NB4 (cell line): ENCODE measurements at regions not wholly inside any gene's neighbourhood (a gene's known extent, or its start where the extent isn't known, plus 50 kb on each side); places are given as distances from the start of the nearest gene placed in this dataset.

Source experiments
- DNase-seq: peaks from one replicate; pipeline ENCODE4 v3.0.0; 2010; ENCODE audit warnings: low read depth
- H3K4me3 ChIP-seq: one replicate; pipeline ENCODE4 v1.5.1; 2011; ENCODE audit warnings: mild to moderate bottlenecking, low read depth, low read length, moderate library complexity
- MYC ChIP-seq: IDR thresholded peaks from 2 replicates; pipeline ENCODE4 v1.6.1; 2011; ENCODE audit warnings: low read depth, low read length
- POLR2A ChIP-seq: IDR thresholded peaks from 2 replicates; pipeline ENCODE4 v1.6.1; 2011; ENCODE audit warnings: mild to moderate bottlenecking; ENCODE audit not compliant: insufficient read length; ENCODE audit errors: extremely low read depth
- TF ChIP-seq, protein P1 (sequence below): IDR thresholded peaks from 2 replicates; pipeline ENCODE4 v1.6.1; 2011; ENCODE audit warnings: low read depth, low read length
- TF ChIP-seq, protein P2 (sequence below): IDR thresholded peaks from one replicate; pipeline ENCODE4 v1.5.1; 2012; ENCODE audit warnings: low read depth, low read length

DNA sequence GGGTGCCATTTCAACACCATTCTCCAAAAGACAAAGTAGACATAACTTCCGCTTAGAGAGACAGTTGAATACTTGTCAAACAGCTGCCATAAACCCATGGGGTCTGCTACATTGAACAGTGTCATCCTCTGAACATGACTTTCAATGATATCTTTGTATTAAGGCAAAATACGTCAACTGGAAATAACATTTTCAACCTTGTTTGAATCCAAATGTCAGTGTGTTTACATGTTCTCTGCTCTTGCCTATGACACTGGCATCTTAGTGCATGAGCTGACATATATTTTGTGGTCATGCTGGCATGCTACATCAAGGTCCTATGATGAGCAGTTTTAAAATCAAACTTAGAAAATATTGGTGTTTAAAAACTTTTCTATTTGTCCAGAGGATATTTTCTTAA is 1548.1 kb upstream of the LRRTM1 start:
- no peak for DNase-seq
- H3K4me3 ChIP-seq: no peak overlapping the region
- TF ChIP-seq POLR2A (no peak), MYC (no peak)
- TF ChIP-seq, protein P1, sequence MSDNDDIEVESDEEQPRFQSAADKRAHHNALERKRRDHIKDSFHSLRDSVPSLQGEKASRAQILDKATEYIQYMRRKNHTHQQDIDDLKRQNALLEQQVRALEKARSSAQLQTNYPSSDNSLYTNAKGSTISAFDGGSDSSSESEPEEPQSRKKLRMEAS: no peak
- TF ChIP-seq, protein P2, sequence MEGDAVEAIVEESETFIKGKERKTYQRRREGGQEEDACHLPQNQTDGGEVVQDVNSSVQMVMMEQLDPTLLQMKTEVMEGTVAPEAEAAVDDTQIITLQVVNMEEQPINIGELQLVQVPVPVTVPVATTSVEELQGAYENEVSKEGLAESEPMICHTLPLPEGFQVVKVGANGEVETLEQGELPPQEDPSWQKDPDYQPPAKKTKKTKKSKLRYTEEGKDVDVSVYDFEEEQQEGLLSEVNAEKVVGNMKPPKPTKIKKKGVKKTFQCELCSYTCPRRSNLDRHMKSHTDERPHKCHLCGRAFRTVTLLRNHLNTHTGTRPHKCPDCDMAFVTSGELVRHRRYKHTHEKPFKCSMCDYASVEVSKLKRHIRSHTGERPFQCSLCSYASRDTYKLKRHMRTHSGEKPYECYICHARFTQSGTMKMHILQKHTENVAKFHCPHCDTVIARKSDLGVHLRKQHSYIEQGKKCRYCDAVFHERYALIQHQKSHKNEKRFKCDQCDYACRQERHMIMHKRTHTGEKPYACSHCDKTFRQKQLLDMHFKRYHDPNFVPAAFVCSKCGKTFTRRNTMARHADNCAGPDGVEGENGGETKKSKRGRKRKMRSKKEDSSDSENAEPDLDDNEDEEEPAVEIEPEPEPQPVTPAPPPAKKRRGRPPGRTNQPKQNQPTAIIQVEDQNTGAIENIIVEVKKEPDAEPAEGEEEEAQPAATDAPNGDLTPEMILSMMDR: no peak

DNA sequence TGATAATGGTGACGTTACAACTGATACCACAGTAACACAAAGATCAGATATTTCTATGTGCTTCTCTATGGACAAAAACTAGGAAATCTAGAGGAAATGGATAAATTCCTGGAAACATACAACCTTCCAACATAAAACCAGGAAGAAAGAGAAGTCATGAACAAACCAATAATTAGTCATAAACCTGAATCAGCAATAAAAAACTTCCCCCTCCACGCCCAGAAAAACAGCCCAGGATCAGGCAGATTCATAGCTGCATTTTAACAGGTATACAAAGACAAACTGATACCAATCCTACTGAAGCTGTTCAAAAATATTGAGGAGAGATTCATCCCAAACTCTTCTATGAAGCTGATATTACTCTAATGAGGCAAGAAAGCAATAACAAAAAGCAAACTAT is 1535.2 kb upstream of the LRRTM1 start:
- TF ChIP-seq MYC: no peak
- TF ChIP-seq POLR2A: no peak
- TF ChIP-seq, protein P2: no peak
- TF ChIP-seq, protein P1: no peak
- no peak overlapping the region for H3K4me3 ChIP-seq
- no peak for DNase-seq

DNA sequence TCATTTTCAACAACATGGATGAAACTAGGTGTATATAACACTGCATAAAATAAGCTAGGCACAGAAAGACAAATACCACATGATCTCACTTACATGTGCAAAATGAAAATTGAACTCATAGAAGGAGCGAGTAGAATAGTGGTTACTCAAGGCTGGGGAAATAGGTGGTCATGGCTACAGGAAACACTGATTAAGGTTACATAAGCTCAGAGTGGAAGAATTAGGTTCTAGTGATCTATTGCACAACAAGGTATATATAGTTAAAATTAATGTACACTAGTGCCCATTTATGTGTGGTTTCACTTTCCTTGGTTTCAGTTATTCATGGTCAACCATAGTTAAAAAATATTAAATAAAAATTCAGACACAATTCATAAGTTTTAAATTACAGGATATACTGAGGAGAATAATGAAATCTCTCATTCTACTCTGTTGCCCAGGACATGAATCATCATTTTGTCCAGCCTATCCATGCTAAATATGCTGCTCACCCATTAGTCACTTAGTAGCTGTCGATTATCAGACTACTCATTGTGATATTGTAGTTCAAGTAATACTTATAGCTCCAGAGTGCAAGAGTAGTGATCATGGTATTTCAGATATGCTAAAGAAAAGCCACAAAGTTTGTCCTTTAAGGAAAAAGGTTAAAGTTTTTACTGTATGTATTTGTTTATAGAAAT is 1530.9 kb upstream of the LRRTM1 start:
- TF ChIP-seq, protein P2: no peak
- TF ChIP-seq, protein P1: no peak
- TF ChIP-seq POLR2A (no peak), MYC (no peak)
- no peak overlapping the region for H3K4me3 ChIP-seq
- peak; percentile 14 for DNase-seq

DNA sequence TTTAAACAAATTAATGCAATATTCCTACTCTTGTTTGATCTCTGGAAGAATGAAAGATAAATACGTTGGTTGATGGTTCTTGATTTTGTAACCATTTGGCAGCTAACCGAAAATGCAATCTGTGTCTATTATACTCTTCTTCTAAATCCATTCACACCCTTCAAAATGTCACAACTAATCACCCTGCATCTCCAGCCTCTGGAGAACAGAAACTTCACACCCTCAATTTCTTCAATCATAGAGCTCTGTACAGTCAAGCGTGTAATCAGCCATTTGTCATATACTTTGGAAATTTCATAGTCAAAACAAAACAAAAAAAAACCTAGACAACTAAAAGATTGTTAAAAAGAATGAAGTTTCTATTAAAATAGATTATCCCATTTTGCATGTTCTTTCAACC is 1482.3 kb upstream of the LRRTM1 start:
- TF ChIP-seq MYC: no peak
- TF ChIP-seq, protein P2: no peak
- TF ChIP-seq POLR2A: no peak
- TF ChIP-seq, protein P1: no peak
- H3K4me3 ChIP-seq: no peak overlapping the region

DNA sequence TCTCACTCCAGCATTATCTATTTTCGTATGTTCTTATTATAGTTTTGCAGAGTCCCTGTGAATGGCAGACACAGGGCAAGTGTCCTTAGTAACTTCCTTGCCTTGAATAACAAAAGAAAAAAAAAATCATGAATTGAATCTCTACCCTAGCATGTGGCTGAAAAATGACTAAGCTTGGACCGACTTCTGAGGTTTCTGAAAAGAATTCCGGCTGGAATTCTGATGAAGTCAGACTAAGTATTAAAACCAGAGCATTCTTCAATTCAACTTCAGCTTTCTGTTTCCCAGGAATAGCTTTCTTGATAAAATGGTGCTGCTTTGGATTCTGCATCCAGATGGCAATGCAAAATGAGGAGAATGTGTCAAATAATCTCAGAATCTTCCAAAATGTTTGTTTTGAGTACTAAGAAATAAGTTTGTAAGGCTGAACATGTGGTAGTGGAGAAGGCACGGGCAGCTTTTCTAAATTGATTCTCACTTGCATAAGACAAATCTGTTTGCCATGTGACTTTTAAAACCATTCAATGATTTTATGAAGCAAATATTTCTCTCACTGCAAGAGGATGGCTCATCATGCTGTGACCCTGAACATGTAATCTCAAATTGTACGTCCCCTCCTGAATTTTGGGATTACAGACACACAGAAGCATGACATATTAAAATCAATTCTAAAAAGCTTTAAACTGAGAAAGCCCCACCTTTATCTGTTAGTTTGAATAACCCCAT is 1462.8 kb upstream of the LRRTM1 start:
- TF ChIP-seq POLR2A (no peak), MYC (no peak)
- TF ChIP-seq, protein P2: no peak
- TF ChIP-seq, protein P1: no peak
- H3K4me3 ChIP-seq: no peak overlapping the region
- no peak for DNase-seq

More for the DNA sequence above, 1482.3 kb upstream of the LRRTM1 start:
- DNase-seq: no peak
